Stimulated activated CD4-positive, alpha-beta T cell treated with anti-CD3 and anti-CD28 coated beads, Interleukin-1b, Interleukin-23, amount 100 ng/mL, for 24 hours (primary cell): ENCODE measurements at regions not wholly inside any gene's neighbourhood (a gene's known extent, or its start where the extent isn't known, plus 50 kb on each side); places are given as distances from the start of the nearest gene placed in this dataset.
"Not testable (repeated sequence)": the region's sequence is repeated elsewhere in the genome, so short reads cannot be mapped to it uniquely, and the experiment has no call there.

Experiments
- DNase-seq, 4 experiments: peaks; one replicate each; pipeline ENCODE4 v3.0.0-alpha.2; 2020; ENCODE audit warnings: low read depth in 4 of 4, low spot score in 1 of 4

DNA sequence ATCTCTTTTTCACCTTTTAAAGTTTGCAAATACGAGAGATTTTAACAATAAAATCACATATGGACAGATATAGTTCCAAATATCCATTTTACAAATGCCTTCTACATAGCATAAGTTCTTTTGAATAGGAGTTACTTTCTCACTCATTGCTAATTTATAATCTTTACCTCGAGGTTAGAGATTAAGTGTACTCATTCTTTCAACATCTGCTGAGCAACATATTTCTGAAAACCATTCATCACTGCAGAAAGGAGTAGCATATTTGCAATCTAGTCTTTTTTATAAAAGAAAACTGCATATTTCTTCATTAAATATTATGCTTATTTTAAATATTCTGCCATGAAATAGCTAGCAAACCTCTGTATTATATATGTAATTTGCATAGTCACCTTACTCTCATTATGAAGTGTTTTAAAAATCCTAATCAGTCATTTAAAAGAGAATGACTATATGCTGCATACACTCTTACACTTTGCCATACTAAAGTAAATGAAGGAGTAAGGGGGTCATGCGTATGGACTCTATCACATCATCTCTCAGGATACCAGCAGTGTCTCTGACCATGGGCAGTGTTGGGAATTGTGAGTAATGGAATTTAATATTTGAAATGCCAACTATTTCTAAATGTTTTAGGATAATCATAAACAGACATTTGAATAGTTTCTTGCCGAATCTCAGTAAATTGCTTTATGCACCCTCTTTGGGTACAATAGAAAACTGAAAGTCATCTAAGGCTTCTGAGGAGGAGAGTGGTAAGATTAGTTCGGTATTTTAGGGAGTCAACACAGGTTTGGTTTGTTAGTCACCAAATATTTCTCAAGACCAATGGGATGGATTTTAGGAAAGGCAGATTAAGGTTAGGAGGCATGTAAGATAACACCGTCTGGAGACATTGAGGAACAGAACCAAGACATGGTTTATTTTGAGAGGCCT, 524.8 kb upstream of the ATP2B1 start:
- DNase-seq, result no peak

DNA sequence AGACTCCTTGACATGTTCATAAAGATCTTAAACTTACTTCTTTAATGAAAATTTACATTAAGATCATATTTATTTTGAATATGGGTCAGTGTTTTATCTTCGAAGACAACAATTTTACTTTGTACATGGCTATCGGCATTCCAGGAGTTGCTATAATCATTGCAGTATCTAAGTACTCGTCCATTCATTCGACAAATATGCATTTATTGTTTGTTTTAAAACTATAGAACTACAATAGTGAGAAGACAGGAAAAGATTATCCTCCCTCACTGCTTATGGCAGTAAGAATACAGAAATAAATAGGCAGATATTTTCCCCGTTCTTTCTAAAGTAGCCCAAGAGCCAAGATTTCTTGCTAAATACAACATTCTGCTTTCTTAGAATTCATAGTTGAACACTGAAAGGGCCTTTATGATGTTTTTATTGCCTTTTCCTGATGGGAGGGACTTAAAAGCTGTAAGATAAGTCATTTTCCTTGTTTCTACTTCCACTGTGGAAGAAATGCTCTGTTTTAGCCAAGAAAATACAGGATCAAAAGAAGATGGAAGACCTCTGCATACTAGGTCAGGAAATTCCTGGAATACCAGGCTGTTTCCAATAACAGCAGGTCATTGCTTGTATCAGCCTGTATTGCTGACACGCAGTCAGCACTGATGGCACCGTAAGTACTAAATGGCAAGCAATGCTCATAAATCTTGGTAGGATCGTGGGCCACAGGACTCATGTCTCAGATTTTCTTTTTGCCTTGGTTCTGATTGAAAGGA, 521.0 kb upstream of the ATP2B1 start:
- DNase-seq, result no peak

DNA sequence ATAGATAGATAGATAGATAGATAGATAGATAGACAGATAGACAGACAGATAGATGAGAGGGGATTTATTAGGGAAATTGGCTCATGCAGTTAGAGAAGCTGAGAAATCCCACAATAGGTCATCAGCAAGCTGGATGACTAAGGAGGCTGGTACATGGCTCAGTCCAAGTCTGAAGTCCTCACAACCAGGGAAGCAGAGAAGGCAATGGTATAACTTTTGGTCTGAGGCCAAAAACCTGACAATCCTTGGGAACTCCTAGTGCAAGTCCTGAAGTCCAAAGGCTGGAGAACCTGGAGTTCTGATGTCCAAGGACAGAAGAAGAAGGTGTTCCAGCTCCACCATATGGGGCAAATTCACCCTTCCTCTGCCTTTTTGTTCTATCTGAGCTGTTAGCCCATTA, 517.6 kb upstream of the ATP2B1 start:
- DNase-seq, result no peak

- no peak for DNase-seq
Measured at GRCh38 chr12:90216815-90217214, 508.2 kb upstream of the ATP2B1 start.

DNA sequence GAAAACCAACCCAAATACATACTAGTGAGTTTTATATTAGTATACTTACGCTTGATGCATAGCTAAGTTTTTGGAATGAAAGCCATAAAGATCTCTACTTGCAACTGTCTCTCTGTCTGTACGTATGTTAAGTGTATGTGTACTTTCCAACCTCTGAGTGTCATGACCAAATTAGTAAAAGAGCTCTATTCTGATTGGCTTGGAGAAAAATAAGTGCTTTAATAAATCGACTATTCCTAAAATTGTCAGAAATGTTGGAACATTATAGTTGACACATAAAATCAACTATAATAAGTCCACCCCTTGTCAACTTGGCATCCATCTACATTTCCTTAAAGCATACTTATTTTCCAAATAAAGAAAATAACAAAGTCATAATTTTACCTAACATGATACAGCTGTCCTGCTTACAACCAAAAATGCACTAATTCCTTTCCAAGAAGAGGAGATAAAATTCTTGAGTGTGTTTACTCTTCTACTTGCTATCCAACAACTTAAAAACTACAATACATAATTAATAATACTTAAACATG, 507.4 kb upstream of the ATP2B1 start:
- DNase-seq, result no peak

DNA sequence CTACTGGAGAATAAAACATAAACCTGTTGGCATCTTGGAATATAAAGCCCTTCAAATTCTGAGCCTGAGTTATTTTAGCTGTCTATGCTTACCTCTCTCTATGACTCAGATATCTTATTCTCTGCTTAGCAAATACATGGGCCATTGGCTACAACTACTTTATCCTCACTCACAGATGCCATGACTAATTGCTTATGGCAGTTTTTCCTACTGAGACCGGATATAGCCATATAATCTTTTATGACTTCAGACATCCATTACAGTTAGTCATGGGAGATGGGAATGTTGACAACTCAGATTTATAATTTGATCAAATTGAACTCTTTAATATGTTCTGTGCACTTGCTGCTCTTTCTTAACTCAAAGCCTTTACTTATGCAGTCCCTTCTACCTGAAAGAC, 502.4 kb upstream of the ATP2B1 start:
- no peak for DNase-seq

DNA sequence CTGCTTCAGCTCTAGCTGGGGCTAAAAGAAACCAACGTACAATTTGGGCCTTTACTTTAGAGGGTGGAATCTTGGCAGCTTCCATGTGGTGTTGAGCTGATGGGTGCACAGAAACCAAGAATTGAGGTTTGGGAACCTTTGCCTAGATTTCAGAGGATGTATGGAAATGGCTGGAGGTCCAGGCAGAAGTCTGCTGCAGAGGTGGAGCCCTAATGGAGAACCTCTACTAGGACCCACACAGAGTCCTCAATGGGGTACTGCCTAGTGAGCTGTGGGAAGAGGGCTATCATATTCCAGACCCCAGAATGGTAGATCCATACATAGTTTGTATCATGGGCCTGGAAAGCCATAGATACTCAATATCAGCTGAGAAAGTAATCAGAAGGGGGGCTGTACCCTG, 500.4 kb upstream of the ATP2B1 start:
- no peak for DNase-seq

DNA sequence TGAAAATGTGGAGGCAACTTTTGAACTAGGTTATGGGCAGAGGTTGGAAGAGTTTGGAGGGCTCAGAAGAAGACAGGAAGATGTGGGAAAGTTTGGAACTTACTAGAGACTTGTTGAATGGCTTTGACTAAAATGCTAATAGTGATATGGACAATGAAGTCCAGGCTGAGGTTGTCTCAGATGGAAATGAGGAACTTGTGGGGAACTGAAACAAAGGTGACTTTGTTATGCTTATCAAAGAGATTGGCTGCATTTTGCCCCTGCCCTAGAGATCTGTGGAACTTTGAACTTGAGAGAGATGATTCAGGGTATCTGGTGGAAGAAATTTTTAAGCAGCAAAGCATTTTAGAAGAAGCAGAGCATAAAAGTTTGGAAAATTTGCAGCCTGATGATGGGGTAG, 499.7 kb upstream of the ATP2B1 start:
- DNase-seq, result not testable (repeated sequence)

DNA sequence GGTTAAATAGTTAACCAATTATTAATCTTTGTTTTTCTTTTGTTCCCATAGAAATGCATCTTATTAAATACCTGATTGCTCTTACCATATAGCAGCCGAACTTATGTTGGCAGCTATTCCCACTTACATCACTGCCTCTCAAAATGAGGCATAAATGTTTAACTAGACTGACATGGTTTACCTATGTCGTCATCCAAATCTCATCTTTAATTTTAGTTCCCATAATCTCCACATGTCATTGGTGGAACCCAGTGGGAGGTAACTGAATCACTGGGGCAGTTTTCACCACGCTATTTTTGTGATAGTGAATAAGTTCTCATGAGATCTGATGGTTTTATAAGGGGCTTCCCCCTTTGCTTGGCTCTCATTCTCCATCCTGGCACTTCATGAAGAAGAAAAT, 499.2 kb upstream of the ATP2B1 start:
- DNase-seq, result no peak

- no peak for DNase-seq
Measured at GRCh38 chr12:90205165-90205564, 496.5 kb upstream of the ATP2B1 start.

DNA sequence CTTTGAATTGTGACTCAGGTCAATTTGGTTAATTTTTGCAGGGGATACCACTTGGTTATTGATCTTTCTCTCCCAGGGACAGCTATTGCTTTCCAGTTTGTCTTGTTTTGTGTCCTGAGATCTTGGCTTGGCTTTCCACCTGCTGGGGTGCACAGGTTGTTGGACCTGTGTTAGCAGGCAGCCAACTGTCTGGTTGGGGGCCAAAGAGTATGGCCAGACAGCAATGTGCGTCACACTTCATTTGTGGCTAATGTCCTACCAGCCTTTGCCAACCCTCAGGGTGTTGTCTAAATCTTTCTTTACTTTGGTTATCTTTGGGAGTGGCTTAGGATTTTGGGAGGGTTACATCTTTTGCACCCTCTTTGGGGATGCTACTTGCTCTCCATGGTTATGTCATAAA, 494.9 kb upstream of the ATP2B1 start:
- no peak for DNase-seq

DNA sequence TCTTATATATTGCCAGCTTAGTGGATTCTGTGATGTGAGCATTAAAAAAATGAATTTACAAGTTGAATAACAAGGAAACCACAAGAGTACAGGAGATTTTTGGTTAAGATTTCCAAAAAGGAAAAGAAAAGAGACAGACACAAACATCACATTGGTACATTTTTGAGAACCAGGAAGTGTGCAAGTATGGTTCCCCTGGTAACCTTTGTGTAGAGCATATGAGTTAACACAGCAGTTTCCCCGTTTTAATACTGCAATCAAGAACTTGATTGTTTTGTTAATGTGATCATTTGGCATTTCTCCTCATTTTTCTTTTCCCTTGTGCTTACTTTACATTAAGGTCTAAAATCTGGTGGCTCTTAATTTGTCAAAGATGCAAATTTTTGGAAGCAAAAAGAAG, 490.4 kb upstream of the ATP2B1 start:
- DNase-seq, result no peak

- DNase-seq, result no peak
Measured at GRCh38 chr12:90193500-90193899, 484.9 kb upstream of the ATP2B1 start.

- DNase-seq, result no peak
Measured at GRCh38 chr12:90188857-90189256, 480.2 kb upstream of the ATP2B1 start.

- DNase-seq, result no peak
Measured at GRCh38 chr12:90183201-90183600, 474.6 kb upstream of the ATP2B1 start.

GRCh38 chr12:90181216-90181615, 472.6 kb upstream of the ATP2B1 start:
- no peak for DNase-seq

DNA sequence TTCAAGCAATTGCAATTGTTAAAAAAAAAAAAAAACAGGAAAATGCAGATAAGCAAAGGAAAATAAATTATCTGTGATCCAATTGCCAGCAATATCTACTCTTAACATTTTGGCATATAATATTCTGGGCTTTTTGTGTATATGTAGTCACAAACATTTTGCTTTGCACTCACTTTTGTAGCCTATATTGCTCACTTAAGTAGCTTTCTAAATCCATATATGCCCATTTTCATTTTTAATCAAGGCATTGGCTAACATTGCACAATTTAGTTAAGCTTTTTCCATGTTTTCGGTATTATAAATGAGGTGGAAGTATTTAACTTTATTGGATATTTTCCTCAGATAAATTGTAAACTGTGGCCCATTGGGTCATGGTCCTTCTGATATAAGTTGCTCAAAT, 466.3 kb upstream of the ATP2B1 start:
- DNase-seq, result no peak

DNA sequence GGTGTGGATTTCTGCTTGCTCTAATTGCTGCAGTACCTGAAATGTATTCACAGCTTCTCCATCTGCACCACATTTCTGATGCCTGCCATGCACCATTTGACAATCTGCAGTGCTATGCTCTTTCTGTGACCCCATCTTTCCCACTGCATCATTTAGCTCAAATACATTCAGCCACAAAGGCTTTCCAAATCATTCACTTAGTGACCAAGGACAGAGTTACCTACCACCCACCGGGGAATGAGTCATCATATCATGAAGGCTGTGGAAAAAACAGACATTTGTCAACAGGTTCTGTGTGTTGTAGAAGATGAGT, 465.5 kb upstream of the ATP2B1 start:
- DNase-seq, result no peak

DNA sequence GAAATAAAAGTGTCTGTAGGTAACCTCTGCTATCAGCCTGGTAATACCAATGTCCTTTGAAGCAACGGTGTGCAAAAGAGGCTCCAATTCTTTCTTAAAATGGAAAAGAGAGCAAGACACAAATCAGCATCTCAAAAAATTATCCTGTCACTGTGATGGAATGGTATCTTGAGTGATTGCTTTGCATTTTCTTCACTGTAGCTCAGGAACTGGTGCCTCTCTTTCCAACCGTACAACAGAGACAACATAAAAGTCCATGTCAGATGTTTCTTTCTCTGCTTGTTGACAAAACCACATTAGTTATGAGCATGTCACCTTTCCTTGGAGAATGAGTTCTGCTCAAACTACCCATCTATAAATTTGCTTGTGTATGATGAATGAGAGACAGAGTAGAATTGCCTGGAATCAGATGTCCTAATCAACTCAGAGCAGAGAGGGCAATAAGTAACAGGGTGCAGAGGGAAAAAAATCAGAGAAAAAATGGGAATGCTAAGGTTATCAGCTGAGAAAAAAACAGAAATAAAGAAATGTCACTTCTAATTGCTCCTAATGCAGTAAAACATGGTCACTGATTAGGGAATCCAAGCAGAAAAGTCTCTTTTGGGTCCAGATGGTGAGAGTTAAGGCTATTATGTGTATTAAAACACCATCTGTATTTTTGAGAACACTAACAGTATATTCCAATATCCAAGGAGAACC, 465.0 kb upstream of the ATP2B1 start:
- DNase-seq, result no peak

- no peak for DNase-seq
Measured at GRCh38 chr12:90172524-90172923, 463.9 kb upstream of the ATP2B1 start.

DNA sequence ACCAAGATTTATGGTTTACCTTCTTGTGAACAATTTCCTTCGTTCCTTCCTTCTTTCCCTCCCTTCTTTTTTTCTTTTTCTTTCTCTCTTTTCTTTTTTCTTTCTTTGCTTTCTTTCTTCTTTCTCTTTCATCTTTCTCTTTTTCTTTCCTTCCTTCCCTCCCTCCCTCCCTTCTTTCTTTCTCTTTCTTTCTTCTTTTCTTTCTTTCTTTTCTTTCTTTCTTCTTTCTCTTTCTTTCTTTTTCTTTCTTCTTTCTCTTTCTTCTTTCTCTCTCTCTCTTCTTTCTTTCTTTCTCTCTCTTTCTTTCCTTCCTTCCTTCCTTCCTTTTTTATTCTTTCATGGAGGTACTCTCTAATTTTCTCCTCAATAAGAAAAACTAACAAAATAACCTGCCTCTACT, 462.1 kb upstream of the ATP2B1 start:
- DNase-seq, result no peak
